Cardiac muscle cell (in vitro differentiated cells and primary cell): ENCODE measurements at regions not wholly inside any gene's neighbourhood (a gene's known extent, or its start where the extent isn't known, plus 50 kb on each side); places are given as distances from the start of the nearest gene placed in this dataset.

Source experiments
- DNase-seq, 2 donors: peaks; one replicate each; pipeline versions ENCODE4 v3.0.0 to v3.0.0-alpha.2; 2010 to 2017; ENCODE audit warnings: low read depth in 1 of 2, low spot score in 1 of 2
- H3K27ac ChIP-seq: fragments of 200-600 bp; sonication (generic); 2 replicates; pipeline ENCODE4 v1.5.1; 2016
- H3K27me3 ChIP-seq: fragments of 200-600 bp; sonication (generic); 2 replicates; pipeline ENCODE4 v1.6.0; 2016; ENCODE audit warnings: control low read depth
- H3K36me3 ChIP-seq: fragments of 200-600 bp; sonication (generic); 2 replicates; pipeline ENCODE4 v1.5.1; 2016; ENCODE audit warnings: control low read depth
- H3K4me1 ChIP-seq: fragments of 200-600 bp; sonication (generic); 2 replicates; pipeline ENCODE4 v1.8.1; 2017; ENCODE audit warnings: low read depth, mild to moderate bottlenecking, mixed run types
- H3K4me3 ChIP-seq: fragments of 200-600 bp; sonication (generic); 2 replicates; pipeline ENCODE4 v1.5.1; 2016; ENCODE audit warnings: mild to moderate bottlenecking
- H3K9me3 ChIP-seq: fragments of 200-600 bp; sonication (generic); 2 replicates; pipeline ENCODE4 v1.5.1; 2017; ENCODE audit warnings: low read depth, mild to moderate bottlenecking, control low read depth
- CTCF ChIP-seq: IDR thresholded peaks from 2 replicates; pipeline ENCODE4 v1.5.1; 2012; ENCODE audit warnings: low read depth, mild to moderate bottlenecking, low read length

- Histone ChIP-seq H3K4me3 (no peak overlapping the region), H3K27me3 (no peaks in the 10 kb centered on the region), H3K9me3 (no peaks in the 10 kb centered on the region), H3K36me3 (no peaks in the 10 kb centered on the region), H3K4me1 (no peaks in the 10 kb centered on the region), H3K27ac (no peak overlapping the region)
- no peak for DNase-seq
- TF ChIP-seq CTCF, result no peak
Observed at GRCh38 chr2:239520811-239521517, 120.1 kb upstream of the HDAC4 start.

DNA sequence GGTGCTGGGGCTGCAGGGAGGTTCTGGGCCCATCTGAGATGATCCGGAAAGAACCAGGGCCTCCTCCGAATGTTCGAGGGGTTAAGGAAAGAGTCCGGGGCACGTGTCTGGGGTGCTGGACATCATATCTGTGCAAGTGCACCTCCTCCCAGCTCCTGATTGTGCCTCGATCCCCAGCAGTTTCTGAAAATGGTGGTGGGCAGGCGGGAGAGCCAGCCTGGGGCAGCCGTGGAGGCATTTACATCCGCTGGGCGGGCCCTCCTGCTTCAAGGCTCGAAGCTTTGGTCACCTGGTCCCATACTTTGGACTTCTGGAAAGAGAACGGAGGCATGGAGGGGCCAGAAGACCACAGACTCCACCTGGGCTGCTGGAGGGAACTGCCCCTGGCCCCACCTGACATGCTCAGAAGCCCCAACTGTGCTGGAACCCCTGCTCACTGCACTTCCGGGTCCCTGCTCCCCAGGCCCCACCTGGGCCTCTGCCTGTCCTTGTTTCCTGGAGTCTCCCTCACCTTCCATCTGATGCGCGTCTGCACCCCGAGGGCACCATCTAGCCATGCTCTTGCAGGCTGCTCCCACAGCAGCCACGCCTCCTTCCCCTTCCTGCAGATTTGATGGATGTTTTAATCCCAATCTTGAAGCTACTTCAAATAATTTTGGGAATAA lies 119.2 kb upstream of the HDAC4 start:
- Histone ChIP-seq H3K27ac (no peak overlapping the region), H3K36me3 (no peaks in the 10 kb centered on the region), H3K9me3 (no peaks in the 10 kb centered on the region), H3K4me1 (no peaks in the 10 kb centered on the region), H3K27me3 (no peaks in the 10 kb centered on the region), H3K4me3 (no peak overlapping the region)
- no peak for TF ChIP-seq CTCF
- DNase-seq, result no peak

- Histone ChIP-seq H3K9me3 (no peaks in the 10 kb centered on the region), H3K27ac (no peak overlapping the region), H3K4me3 (no peak overlapping the region), H3K27me3 (no peaks in the 10 kb centered on the region), H3K4me1 (no peaks in the 10 kb centered on the region), H3K36me3 (no peaks in the 10 kb centered on the region)
- DNase-seq, result no peak
- TF ChIP-seq CTCF, result no peak
Observed at GRCh38 chr2:239519089-239519920, 118.5 kb upstream of the HDAC4 start.

GRCh38 chr2:239518286-239519088 lies 117.7 kb upstream of the HDAC4 start:
- DNase-seq, result no peak
- H3K27ac ChIP-seq, result no peak overlapping the region
- no peaks in the 10 kb centered on the region for H3K9me3 ChIP-seq
- TF ChIP-seq CTCF, result no peak
- no peak overlapping the region for H3K4me3 ChIP-seq
- H3K4me1 ChIP-seq, result no peaks in the 10 kb centered on the region
- H3K36me3 ChIP-seq, result no peaks in the 10 kb centered on the region
- no peaks in the 10 kb centered on the region for H3K27me3 ChIP-seq

DNA sequence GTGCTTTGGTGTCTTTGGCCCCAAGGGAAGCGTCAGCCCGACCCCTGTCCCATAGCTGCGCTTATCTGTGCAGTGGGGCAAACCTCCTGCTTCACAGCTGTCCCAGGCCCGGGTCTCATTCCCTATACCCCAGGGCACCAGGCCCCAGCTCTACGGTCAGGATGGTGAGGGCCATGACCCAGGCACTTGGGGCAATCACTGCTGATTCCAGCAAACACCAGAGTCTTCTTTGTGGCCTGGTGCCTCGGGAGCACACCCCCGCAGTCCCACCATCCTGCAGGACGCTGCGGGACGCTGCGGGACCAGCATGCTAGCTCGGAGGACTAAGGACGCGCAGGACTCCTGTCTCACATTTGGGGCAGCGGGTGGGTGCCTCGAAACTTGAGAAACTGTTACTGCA lies 116.9 kb upstream of the HDAC4 start:
- H3K9me3 ChIP-seq, result no peaks in the 10 kb centered on the region
- H3K27me3 ChIP-seq, result no peaks in the 10 kb centered on the region
- TF ChIP-seq CTCF, result no peak

More for the DNA sequence above, 116.9 kb upstream of the HDAC4 start:
- DNase-seq, result no peak
- Histone ChIP-seq H3K4me3 (no peak overlapping the region), H3K27ac (no peak overlapping the region), H3K36me3 (no peaks in the 10 kb centered on the region), H3K4me1 (no peaks in the 10 kb centered on the region)
